NOMO-1 treated with dmso at 0.1 percent for 144 hours (cell line): ENCODE measurements at regions not wholly inside any gene's neighbourhood (a gene's known extent, or its start where the extent isn't known, plus 50 kb on each side); places are given as distances from the start of the nearest gene placed in this dataset.
"Not testable (repeated sequence)": the region's sequence is repeated elsewhere in the genome, so short reads cannot be mapped to it uniquely, and the experiment has no call there.

ENCODE experiments used
- DNase-seq: peaks from one replicate; lab custom pipeline; 2025; ENCODE audit not compliant: unreplicated experiment; lab: John Stamatoyannopoulos, UW

DNA sequence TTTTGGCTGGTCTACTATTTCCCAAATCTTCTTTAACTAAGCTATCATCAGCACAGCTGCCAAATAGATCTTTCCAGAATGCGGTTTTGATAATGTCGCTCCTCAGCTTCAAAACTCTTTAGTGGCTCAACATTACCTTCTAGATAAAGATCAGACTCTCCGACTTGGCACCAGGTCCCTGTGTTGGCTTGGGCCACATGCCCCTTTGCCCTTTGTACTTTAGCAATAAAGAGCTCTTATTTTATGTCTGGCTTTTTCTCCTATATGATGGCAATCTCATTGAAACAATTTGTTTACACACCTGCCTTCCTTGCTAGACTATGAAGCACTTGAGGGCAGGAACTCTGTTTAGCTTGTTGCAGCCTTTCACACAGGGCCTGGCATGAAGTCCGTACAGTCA lies 128.9 kb upstream of the GATA6 start:
- DNase-seq, result no peak

DNA sequence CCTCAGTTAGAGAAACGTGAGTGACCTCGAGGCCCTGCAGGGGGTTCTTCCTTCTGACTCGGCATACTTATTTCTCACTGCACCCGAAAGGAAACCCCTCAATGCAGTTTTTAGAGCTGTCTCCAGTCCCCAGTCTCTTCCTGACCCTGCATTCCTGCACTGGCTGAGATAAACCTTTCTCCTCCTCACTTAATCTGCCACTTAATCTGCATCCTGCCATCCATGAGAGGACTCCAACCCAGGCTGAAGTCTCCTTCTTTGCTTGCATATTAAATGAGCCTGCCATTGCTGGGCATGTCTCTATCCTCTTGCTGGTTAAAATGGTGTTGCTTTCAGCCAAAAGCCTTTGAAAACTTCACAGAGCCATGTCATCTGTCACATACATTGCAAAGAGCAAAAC lies 125.6 kb upstream of the GATA6 start:
- no peak for DNase-seq

DNA sequence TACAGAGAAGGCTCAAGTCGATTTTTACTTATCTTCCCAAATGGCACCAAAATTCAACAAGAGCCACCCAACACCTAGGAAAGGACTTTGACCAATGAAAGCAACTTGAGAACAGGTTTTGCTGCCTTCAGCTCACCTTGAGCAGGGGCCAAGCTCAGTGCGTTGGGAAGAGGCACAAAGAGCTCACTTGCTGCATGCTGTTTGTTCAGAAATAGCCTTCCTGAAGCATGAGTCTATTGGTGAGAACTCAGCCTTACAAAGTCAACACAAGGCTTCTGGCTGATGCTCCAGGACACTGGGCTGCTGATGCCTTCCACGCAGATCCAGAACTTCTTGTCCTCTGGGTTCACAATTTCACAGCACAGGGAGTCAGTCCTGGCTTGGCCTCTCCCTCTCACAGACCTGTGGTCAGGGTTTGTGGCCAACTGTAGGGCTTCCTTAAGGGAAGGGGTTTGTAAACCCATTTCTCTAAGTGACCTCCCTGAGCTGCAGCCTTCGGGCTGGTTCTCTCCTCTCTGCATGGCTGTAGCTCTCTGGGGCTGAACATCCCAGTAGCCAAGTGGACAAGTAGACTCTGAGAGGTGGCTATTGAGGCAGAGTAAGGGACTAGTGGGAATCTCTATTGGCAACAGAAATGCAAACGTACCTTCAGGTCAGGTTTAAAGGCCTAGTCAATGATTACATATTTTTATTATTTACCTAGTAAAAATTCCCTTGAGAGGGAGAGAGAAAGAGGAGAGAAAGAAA lies 124.7 kb upstream of the GATA6 start:
- no peak for DNase-seq

DNA sequence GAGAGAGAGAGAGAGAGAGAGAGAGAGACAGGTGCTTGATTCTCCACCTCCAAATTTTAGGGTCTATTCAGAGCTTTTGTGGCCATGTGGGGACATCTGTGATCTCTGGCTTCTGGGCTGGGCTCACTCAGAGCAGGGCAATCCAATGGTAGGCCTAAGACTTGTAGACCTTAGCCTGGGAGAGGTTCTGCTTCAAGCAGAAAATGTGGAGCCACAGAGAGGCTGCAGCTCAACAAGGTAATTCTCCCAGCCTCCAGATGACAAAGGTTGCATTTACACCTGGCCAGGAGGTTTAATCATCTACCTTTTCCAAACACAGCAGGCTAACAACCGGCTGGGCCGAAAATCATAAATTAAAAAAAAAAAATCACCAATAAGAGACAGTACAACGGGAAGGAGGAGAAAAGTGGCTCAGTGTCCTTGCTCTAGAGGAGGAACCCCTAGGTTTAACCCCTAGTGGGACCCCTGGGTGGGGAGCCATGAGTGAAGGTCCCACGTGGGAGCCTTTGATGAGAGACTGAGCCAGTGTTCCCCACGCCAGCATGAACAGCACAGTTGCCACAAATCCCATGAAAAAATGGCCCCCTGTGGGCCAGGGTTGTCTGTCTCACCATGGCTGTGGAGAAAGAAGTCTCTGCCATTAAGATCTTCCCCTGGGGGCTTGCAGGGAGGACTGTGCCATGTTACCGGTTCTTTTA lies 124.0 kb upstream of the GATA6 start:
- DNase-seq, result no peak

DNA sequence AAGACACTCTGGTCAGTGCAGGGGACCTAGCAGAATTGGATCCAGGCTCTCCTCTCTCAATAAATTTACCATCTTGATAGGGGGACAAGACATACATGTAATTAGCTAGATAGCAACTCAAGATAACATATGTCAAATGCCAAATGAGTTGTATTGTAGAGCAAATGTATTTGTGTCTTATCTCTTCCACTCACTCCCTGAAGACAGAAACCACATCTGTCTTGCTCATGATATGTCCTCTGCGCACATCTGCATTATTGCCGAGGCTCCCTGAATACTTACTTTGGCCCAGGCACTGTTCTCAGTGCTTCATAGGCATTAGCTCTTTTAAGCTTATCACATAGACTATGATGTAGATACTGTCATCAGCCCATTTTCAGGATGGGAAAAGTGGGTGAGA lies 122.9 kb upstream of the GATA6 start:
- DNase-seq, result no peak

DNA sequence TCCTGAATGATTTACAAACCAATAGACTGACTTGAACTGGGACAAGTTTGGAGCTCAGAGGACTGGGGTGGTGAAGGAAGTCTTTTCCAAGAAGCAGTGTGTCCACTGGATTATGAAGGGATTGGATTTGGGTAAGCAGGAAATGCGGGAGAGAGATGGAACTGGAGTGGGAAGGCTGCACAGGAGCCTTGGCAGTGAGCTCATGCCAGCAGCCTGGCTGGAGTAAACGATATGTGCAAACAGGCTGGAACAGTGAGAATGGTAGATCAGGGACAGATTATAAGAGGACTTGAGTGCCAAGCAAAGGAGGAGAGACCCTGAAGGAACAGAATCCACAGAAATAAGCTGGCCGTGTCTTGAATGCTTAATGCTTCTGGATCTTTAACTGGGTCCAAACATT lies 121.9 kb upstream of the GATA6 start:
- DNase-seq, result no peak

DNA sequence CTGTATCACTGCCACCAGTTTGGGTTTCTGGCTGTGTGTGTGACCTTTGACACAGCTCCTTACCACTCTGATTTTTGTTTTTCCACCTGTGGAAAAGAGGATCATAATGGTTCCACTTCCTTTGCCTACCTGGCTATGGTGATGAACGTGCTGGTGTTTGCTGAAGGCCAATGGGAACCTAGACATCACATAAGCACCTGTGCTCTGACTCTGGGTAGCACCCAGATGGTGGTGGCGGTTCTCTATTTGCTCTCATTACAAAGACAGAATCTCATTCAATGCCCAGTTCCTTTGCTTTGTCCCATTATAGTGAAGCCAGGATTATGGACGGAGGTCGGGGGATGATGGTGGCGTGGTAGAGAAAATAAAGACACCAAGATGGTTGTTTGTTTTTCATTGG lies 121.2 kb upstream of the GATA6 start:
- no peak for DNase-seq

DNA sequence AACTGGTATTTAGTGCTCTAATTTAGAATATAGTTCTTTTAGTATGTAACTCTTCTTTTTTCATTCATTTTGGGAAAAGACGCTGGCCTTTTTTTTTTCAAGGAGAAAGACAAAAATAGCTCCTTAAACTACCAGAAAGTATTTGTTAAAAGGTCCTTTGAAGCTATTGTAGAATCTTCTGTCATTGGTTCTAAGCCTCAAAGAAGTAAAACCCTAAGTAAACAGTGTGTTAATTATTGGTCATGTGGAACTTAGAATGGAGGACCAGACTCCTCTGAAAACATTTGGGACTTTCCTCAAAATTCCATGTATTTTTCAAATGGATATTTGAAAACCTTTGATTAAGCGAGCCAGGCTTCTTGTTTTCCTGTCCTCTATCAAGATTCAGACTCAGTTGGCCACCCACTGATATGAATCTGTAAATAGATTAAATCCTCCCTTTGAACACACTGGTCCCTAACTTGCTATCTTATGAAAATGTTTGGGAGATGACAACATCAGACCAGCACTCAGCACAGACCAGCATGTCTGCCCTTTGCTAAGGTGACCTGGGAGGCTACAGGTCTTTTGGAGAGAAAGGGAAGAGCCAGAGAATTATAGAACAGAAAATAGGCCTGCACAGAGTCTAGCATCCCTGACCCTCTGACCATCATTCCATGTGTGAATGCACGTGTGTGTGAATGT lies 120.3 kb upstream of the GATA6 start:
- no peak for DNase-seq

DNA sequence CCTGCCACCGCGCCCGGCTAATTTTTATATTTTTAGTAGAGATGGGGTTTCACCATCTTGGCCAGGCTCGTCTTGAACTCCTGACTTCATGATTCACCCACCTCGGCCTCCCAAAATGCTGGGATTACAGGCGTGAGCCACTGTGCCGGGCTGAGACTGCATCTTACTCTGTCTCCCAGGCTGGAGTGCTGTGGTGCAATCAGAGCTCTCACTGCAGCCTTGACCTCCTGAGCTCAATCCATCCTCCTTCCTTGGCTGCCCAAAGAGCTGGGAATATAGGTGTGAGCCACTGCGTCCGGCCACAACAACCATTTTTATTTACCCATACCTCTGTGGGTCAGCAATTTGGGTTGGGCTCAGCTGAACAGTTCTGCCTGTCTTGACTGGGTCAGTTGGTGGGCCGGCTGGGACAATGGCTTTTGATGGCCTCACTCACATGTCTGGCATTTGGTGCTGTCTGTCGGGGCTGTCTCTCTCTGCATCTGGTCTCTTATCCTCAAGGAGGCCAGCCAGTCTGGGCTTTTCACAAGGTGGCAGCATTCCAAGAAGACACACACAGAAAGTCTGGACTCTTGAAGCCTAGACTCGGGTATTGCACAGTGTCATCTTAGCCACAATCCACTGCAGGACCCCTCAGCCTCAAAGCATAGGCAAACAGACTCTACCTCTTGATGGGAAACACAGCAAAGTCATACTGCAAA lies 116.8 kb upstream of the GATA6 start:
- no peak for DNase-seq

DNA sequence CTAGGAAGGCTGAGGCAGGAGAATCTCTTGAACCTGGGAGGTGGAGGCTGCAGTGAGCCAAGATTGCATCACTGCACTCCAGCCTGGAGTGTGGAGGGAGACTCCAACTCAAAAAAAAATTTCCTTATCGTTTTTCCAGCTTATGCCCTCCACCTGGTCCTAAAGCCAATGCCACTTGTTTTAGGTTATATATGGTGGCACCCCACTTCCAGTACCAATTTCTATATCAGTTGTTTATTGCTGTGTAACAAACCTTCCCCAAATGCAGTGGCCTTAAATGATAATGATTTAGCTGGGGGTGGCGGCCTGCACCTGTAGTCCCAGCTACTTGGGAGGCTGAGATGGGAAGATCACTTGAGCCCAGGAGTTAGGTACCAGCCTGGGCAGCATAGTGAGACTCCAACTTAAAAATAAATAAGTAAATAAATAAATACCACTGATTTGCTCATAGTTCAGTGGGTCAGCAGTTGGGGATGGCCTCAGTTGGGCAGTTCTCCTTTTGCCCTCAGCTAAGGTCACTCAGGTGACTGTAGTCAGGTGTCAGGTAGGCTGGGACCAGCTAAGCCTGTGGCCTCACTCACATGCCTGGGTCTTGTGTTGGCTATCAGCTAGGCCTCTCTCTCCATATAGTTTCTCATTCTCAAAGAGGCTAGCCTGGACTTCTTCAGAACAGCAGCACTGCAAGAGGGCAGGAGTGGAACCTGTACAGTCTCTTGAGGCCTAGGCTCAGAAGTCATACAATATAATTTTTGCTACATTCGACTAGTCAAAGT lies 113.7 kb upstream of the GATA6 start:
- DNase-seq, result no peak

DNA sequence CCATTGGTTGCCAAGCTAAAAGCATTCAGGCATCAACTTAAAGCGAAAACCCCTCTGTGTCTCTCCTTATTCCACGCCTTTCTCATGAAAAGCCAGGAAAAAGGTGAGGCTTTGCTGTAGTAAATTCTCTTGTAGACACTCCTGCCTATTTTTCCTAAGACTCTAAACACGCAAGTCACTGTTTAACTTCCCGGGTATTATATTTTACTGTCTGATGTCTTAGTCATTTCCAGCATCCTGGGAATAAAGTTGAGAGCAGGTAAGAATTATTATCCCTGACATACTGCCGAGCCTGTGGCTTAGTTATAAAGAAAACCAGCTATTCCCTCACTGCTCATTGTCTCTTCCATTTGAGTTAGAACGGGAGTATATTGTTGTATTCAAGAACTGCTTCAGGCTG lies 112.4 kb upstream of the GATA6 start:
- no peak for DNase-seq

DNA sequence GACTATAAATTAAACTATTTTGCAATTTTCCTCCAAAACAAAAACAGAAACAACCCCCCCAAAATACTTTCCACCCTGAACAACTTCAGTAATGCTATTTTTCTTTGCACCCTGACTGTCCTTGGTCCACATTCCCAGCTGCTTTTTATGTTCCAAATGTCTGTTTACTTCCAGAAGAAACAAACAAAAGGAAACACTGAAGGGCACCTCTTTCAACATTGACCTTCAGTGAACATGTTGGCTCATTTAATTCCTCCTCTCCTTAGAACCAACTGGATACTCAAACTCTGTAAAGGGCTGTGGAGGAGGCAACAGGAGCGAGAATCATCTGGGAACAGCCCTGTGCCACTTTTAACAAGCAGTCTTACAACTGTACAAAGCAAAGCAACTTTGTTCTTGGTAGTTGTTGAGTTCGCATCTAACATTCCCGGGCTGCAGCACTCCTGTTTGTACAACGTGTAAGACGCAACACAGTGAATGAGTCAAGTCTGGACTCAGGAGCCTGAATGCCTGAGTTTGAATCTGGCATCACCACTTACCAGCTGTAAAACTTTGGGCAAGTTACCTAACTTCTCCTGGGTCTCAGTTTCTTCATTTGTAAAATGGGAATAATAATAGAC lies 111.4 kb upstream of the GATA6 start:
- DNase-seq, result no peak

DNA sequence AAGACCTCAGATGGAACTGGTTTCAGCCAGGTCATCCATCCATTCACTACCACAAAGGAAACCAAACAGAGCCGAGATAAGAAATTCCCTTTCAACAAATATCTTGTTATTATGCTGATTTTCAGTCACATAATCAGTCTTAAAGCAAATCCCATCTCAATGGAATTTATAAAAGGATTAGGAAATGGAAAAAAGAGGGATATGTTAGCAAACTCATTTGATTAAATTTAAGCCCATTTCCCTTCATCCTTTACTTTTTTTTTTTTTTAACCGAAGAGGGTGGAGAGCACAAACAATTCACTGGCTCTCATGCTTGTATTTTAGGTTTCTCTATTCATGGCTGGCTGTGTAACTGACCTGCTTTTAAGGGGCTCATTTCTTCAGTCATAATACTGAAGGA lies 109.0 kb upstream of the GATA6 start:
- DNase-seq, result no peak

DNA sequence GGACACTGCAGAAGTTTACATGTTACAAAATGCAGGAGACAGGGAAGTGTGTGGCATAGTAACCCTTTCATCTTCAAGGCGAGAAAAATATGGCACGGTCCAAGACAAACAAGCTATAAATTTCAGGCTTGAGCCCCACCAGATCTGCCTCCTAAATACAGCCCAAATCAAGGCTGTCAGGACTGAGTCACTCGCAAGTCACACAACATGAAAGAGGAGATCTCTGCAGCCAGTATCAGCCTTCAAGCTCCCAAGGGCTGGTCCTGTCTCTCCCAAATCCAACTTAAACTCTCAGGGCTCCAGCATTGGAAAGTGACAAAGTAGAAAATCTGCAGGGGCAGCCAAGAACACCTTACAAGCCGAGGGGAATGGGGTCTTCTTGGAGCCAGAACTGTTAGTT lies 106.3 kb upstream of the GATA6 start:
- DNase-seq, result no peak

DNA sequence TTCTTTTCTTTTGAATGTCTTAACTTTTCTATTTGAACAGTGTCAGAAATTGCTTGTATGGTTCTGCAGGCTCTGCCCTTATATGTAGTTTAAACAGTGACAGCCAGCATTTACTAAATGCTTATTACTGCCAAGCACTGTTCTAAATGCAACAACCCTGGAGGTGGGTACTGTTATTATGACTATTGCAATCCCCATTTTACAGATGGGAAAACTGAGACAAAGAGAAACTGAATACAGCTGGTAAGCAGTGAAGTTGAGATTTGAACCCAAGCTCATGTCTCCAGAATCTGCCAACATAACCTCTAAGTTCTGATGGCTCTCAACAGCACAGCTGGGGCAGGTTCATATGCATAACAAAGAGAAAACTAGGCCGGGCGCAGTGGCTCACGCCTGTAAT lies 105.7 kb upstream of the GATA6 start:
- DNase-seq, result no peak

DNA sequence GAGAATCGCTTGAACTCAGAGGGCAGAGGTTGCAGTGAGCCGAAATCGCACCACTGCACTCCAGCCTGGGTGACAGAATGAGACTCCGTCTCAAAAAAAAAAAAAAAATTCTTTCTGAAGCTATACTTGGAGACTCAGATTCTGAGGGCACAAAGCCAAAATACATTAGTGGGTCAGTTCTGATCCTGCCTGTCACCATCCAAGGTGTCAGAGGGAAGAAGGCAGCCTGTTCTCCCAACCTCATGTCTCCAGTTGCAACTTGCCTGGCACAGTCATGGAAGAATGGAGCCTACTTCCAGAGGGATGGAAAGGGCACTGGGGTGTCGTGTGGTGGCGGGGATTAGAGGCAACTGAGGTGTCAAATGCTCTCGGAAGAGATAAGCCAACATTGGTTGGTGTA lies 104.8 kb upstream of the GATA6 start:
- DNase-seq, result no peak

DNA sequence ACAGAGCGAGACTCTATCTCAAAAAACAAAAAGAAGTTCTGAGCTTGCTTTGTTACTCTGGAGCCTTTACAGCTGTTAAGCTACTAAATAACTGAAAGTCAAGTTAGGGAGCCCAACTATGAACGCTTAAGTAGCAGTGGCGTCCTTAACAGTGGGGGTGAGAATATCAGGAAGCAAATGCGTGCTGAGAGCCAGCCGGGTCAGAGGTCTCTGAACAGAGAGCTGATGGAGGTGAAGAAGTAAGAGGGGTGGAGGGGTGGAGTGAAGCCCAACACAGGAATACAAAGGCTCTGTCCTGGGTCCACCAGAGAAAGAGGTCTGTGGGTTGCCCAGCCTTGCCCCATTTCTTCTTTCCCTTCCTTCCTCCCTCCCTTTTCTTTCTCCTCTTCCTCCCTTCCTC lies 104.1 kb upstream of the GATA6 start:
- DNase-seq, result no peak

DNA sequence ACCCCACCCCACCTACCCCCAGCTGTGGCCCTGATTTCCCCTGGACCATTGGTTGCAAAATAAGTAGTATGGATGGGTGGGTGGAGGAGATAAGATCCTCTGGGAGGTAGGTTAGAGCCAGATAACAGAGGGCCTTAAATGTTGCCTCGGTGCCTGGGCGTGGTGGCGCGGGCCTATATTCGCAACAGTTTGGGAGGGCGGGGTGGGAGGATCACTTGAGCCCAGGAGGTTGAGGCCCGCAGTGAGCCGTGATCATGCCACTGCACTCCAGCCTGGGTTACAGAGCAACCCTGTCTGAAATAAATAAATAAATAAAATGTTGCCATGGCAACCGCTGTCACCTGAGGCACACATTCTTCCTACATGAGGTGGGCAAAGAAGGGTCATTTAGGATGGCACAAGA lies 103.3 kb upstream of the GATA6 start:
- no peak for DNase-seq

DNA sequence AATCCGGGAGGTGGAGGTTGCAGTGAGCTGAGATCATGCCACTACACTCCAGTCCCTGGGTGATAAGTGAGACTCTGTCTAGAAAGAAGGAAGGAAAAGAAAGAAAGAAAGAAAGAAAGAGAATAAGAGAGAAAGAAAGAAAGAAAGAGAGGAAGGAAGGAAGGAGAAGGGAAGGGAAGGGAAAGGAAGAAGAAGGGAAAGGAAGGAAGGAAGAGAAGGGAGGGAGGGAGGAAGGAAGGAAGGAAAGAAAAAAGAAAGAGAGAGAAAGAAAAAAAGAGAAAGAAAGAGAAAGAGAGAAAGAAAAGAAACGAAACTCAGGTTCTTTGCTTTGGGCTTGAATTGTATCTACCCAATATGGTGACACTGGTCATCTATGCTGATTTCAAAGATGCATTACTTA lies 102.3 kb upstream of the GATA6 start:
- no peak for DNase-seq

DNA sequence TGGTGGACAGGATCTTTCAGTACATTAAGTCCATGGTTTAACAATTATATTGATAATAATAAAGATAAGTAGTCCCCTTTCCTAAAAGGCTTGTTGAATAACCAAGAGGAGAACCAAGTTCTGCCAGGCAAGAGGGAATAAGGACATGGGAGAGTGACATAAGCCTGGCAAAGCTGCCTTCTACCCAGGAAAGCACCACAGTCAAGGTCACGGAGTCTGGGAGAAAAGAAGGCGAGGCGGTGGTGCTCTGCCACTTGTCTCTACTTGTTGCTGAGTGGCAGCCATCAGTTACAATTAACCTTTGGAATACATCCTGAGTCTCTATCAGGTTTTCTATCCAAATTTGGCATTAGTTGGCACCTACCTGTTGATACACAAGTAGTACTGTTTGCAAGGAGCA lies 101.7 kb upstream of the GATA6 start:
- DNase-seq, result no peak

DNA sequence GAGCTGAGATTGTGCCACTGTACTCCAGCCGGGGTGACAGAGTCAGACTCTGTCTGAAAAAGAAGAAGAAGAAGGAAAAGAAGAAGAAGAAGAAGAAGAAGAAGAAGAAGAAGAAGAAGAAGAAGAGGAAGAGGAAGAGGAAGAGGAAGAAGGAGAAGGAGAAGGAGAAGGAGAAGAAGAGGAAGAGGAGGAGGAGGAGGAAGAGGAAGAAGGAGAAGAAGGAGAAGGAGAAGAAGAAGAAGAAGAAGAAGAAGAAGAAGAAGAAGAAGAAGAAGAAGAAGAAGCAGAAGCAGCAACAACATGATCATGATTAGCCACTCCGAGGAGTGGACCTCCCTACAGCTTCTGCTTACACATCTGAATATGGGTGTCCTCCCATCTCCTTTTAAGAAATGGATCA lies 100.6 kb upstream of the GATA6 start:
- not testable (repeated sequence) for DNase-seq
